ENCODE measurements at regions not wholly inside any gene's neighbourhood (a gene's known extent, or its start where the extent isn't known, plus 50 kb on each side); places are given as distances from the start of the nearest gene placed in this dataset.

GRCh38 chr1:95916616-95917015 lies 682.6 kb downstream of the RWDD3 start:
- H3K9me3 ChIP-seq (replicated peaks; ENCODE audit: control insufficient read depth, insufficient read depth, low read depth, low read length), result no peaks in the 10 kb centered on the region
- no peak overlapping the region for H3K9ac ChIP-seq (ENCODE audit: insufficient read depth in 1 of 2, low read depth in 2 of 2, low read length in 2 of 2)
- in situ Hi-C loops (cut with MboI) (no loop called here), intact Hi-C loops (cut with micrococcal nuclease) (no loop called here)
- no peak overlapping the region for H3K4me2 ChIP-seq (ENCODE audit: insufficient read depth, low read length)
- no peaks in the 10 kb centered on the region for H4K20me1 ChIP-seq (replicated peaks; ENCODE audit: control insufficient read depth, insufficient read depth, low read length)
- TF ChIP-seq PRMT5 (CRISPR knock-in tag; IDR thresholded peaks at IDR 0.05) (no peak), GABPB2 (CRISPR knock-in tag; conservative IDR thresholded peaks at IDR 0.05) (no peak), TCFL5 (CRISPR knock-in tag; conservative IDR thresholded peaks at IDR 0.05) (no peak), SLC30A9 (CRISPR knock-in tag; IDR thresholded peaks at IDR 0.05) (no peak), RFX5 (IDR thresholded peaks at IDR 0.05; ENCODE audit: low read depth, low read length) (no peak)
- no peaks in the 10 kb centered on the region for H3K79me2 ChIP-seq (ENCODE audit: control insufficient read depth, insufficient read depth, low read length)
- no peak overlapping the region for H2AFZ ChIP-seq (ENCODE audit: low read depth, low read length)
- H3K4me1 ChIP-seq (replicated peaks in 1 of 2; ENCODE audit: control insufficient read depth in 2 of 2, insufficient read depth in 2 of 2, low read length in 2 of 2), result no peaks in the 10 kb centered on the region
- DNase-seq (ENCODE audit: extremely low read depth in 1 of 4, low spot score in 3 of 4) (no peak), ATAC-seq (no peak), FAIRE-seq (no peak)
- ChIA-PET POLR2A (no interaction called here), CTCF (ENCODE audit: low intra/inter-chr PET ratio) (no interaction called here)
- no peaks in the 10 kb centered on the region for H3K27me3 ChIP-seq (ENCODE audit: control insufficient read depth in 2 of 2, insufficient read depth in 2 of 2, low read length in 2 of 2)
- no TSS peak for BruUV-seq (replicated peaks)
- no peak overlapping the region for H3K27ac ChIP-seq (ENCODE audit: extremely low read depth, low read depth, low read length)
- WGBS (ENCODE audit: insufficient coverage, low coverage, missing lambda C conversion rate), result 0% methylated on average over 1 of the region's 1 CpG
- no peaks in the 10 kb centered on the region for H3K9me1 ChIP-seq (ENCODE audit: control insufficient read depth, insufficient read depth, low read length)
- no peaks in the 10 kb centered on the region for H3K36me3 ChIP-seq (ENCODE audit: control insufficient read depth, insufficient read depth, low read length)
- no peak overlapping the region for H3K4me3 ChIP-seq

GRCh38 chr1:95924684-95925083 lies 690.7 kb downstream of the RWDD3 start:
- Histone ChIP-seq H4K20me1 (replicated peaks; ENCODE audit: control insufficient read depth, insufficient read depth, low read length) (no peaks in the 10 kb centered on the region), H3K27me3 (ENCODE audit: control insufficient read depth in 2 of 2, insufficient read depth in 2 of 2, low read length in 2 of 2) (no peaks in the 10 kb centered on the region), H3K4me2 (ENCODE audit: insufficient read depth, low read length) (no peak overlapping the region), H3K9ac (ENCODE audit: insufficient read depth in 1 of 2, low read depth in 2 of 2, low read length in 2 of 2) (no peak overlapping the region), H3K79me2 (ENCODE audit: control insufficient read depth, insufficient read depth, low read length) (no peaks in the 10 kb centered on the region), H3K4me1 (replicated peaks in 1 of 2; ENCODE audit: control insufficient read depth in 2 of 2, insufficient read depth in 2 of 2, low read length in 2 of 2) (no peaks in the 10 kb centered on the region), H3K9me3 (replicated peaks; ENCODE audit: control insufficient read depth, insufficient read depth, low read depth, low read length) (no peaks in the 10 kb centered on the region), H3K27ac (ENCODE audit: extremely low read depth, low read depth, low read length) (no peak overlapping the region), H3K36me3 (ENCODE audit: control insufficient read depth, insufficient read depth, low read length) (no peaks in the 10 kb centered on the region), H2AFZ (ENCODE audit: low read depth, low read length) (no peak overlapping the region), H3K9me1 (ENCODE audit: control insufficient read depth, insufficient read depth, low read length) (no peaks in the 10 kb centered on the region), H3K4me3 (no peak overlapping the region)
- DNase-seq (ENCODE audit: extremely low read depth in 1 of 4, low spot score in 3 of 4), result no peak
- intact Hi-C loops (cut with micrococcal nuclease) (no loop called here), in situ Hi-C loops (cut with MboI) (no loop called here)
- ChIA-PET POLR2A (interaction anchor here (0.7 kb wide), 1 partner anchor 418 kb away, joined by 4 read pairs; no protein-coding TSS in a partner anchor), CTCF (ENCODE audit: low intra/inter-chr PET ratio) (no interaction called here)
- WGBS (ENCODE audit: insufficient coverage, low coverage, missing lambda C conversion rate), result 1% methylated on average over 4 of the region's 4 CpGs
- FAIRE-seq, result no peak
- BruUV-seq (replicated peaks), result no TSS peak
- ATAC-seq, result no peak
- TF ChIP-seq MXI1 (IDR thresholded peaks at IDR 0.05; ENCODE audit: low read depth, low read length), result no peak
- TF ChIP-seq SRSF3 (IDR thresholded peaks at IDR 0.05; ENCODE audit: insufficient read depth, low read length), result no peak
- TF ChIP-seq POLR2AphosphoS2 (IDR thresholded peaks at IDR 0.05; ENCODE audit: low read length), result no peak
- TF ChIP-seq ZNF655 (CRISPR knock-in tag; IDR thresholded peaks at IDR 0.05), result no peak
- TF ChIP-seq SRSF9 (IDR thresholded peaks at IDR 0.05; ENCODE audit: borderline replicate concordance, low read depth, low read length), result no peak
- TF ChIP-seq TAF1 (IDR thresholded peaks at IDR 0.05; ENCODE audit: control insufficient read depth, extremely low read depth, insufficient read depth, low read length, severe bottlenecking), result no peak
- TF ChIP-seq ZNF3 (CRISPR knock-in tag; IDR thresholded peaks at IDR 0.05), result no peak
- no peak for TF ChIP-seq MYC (IDR thresholded peaks at IDR 0.05; ENCODE audit: low read depth, low read length)
- TF ChIP-seq MYC (CRISPR knock-in tag; IDR thresholded peaks at IDR 0.05; ENCODE audit: borderline replicate concordance, low read depth), result no peak
- no peak for TF ChIP-seq TFAP4 (CRISPR knock-in tag; IDR thresholded peaks at IDR 0.05; ENCODE audit: borderline replicate concordance)
